Large intestine (tissue), 3 donors: ENCODE measurements at regions not wholly inside any gene's neighbourhood (a gene's known extent, or its start where the extent isn't known, plus 50 kb on each side); places are given as distances from the start of the nearest gene placed in this dataset.

Source experiments
- DNase-seq, 2 donors: peaks; one replicate each; pipeline versions ENCODE4 v3.0.0 to v3.0.0-alpha.2; 2013
- H3K27ac ChIP-seq: one replicate; pipeline ENCODE4 v1.5.1; 2013; ENCODE audit warnings: low read length
- H3K27me3 ChIP-seq: 2 replicates; pipeline ENCODE4 v1.6.1; 2013; ENCODE audit warnings: low read length; ENCODE audit not compliant: control insufficient read depth, insufficient read depth
- H3K36me3 ChIP-seq: 2 replicates; pipeline ENCODE4 v1.6.1; 2013; ENCODE audit warnings: low read length; ENCODE audit not compliant: control insufficient read depth, insufficient read depth
- H3K4me1 ChIP-seq: one replicate; pipeline ENCODE4 v1.6.1; 2013; ENCODE audit warnings: low read length; ENCODE audit not compliant: control insufficient read depth, insufficient read depth
- H3K4me3 ChIP-seq: one replicate; pipeline ENCODE4 v1.5.1; 2013; ENCODE audit warnings: low read length
- H3K9me3 ChIP-seq: one replicate; pipeline ENCODE4 v1.6.1; 2013; ENCODE audit warnings: mild to moderate bottlenecking, low read depth, low read length, moderate library complexity; ENCODE audit not compliant: control insufficient read depth
- WGBS: methylation state at CpG from one replicate; pipeline ENCODE4 v1.1.5; 2013; ENCODE audit warnings: low lambda C conversion rate; ENCODE audit not compliant: insufficient coverage; 5-methylcytosine and 5-hydroxymethylcytosine counted together

GRCh38 chr13:21871382-21871781 is 200.5 kb downstream of the FGF9 start:
- H3K4me3 ChIP-seq = no peak overlapping the region
- peak overlapping the region; percentile 67 for H3K27ac ChIP-seq
- H3K9me3 ChIP-seq = no peaks in the 10 kb centered on the region
- H3K36me3 ChIP-seq = no peaks in the 10 kb centered on the region
- H3K27me3 ChIP-seq = no peaks in the 10 kb centered on the region
- WGBS = no CpG with 5 or more reads among the region's 7 CpGs
- peaks cover 15% of the 10 kb centered on the region for H3K4me1 ChIP-seq
- DNase-seq = peak; percentile 61 to 81

- Histone ChIP-seq H3K4me3 (no peak overlapping the region), H3K27ac (peak overlapping the region; percentile 67), H3K4me1 (peaks cover 15% of the 10 kb centered on the region), H3K9me3 (no peaks in the 10 kb centered on the region), H3K36me3 (no peaks in the 10 kb centered on the region), H3K27me3 (no peaks in the 10 kb centered on the region)
- DNase-seq = peak in 1 of 2 donors; percentile 26
- 100% methylated on average over 2 of the region's 5 CpGs for WGBS
Measured at GRCh38 chr13:21871919-21872318, 201.0 kb downstream of the FGF9 start.

GRCh38 chr13:21872795-21873194 is 201.9 kb downstream of the FGF9 start:
- Histone ChIP-seq H3K27me3 (no peaks in the 10 kb centered on the region), H3K9me3 (no peaks in the 10 kb centered on the region), H3K36me3 (no peaks in the 10 kb centered on the region), H3K27ac (no peak overlapping the region), H3K4me1 (peaks cover 15% of the 10 kb centered on the region), H3K4me3 (no peak overlapping the region)
- DNase-seq = no peak
- WGBS = no CpG with 5 or more reads among the region's 5 CpGs

GRCh38 chr13:21875116-21875515 is 204.2 kb downstream of the FGF9 start:
- Histone ChIP-seq H3K36me3 (no peaks in the 10 kb centered on the region), H3K27me3 (no peaks in the 10 kb centered on the region), H3K27ac (no peak overlapping the region), H3K4me3 (no peak overlapping the region), H3K4me1 (peaks cover 15% of the 10 kb centered on the region), H3K9me3 (no peaks in the 10 kb centered on the region)
- 0% methylated on average over 1 of the region's 9 CpGs for WGBS
- no peak for DNase-seq

GRCh38 chr13:21879263-21879914 is 208.5 kb downstream of the FGF9 start:
- no peaks in the 10 kb centered on the region for H3K36me3 ChIP-seq
- no CpG with 5 or more reads among the region's 8 CpGs for WGBS
- H3K27ac ChIP-seq = no peak overlapping the region
- no peaks in the 10 kb centered on the region for H3K27me3 ChIP-seq
- no peak overlapping the region for H3K4me3 ChIP-seq
- DNase-seq = peak in 1 of 2 donors; percentile 42
- peaks cover 3% of the 10 kb centered on the region for H3K4me1 ChIP-seq
- H3K9me3 ChIP-seq = no peaks in the 10 kb centered on the region

- H3K27me3 ChIP-seq = no peaks in the 10 kb centered on the region
- no peaks in the 10 kb centered on the region for H3K4me1 ChIP-seq
- WGBS = no CpG with 5 or more reads among the region's 9 CpGs
- no peak overlapping the region for H3K4me3 ChIP-seq
- H3K36me3 ChIP-seq = no peaks in the 10 kb centered on the region
- H3K9me3 ChIP-seq = no peaks in the 10 kb centered on the region
- H3K27ac ChIP-seq = no peak overlapping the region
- no peak for DNase-seq
Measured at GRCh38 chr13:21882766-21883165, 211.9 kb downstream of the FGF9 start.

- WGBS = no CpG with 5 or more reads among the region's 1 CpG
- Histone ChIP-seq H3K36me3 (no peaks in the 10 kb centered on the region), H3K4me1 (no peaks in the 10 kb centered on the region), H3K9me3 (no peaks in the 10 kb centered on the region), H3K27me3 (no peaks in the 10 kb centered on the region), H3K4me3 (no peak overlapping the region), H3K27ac (no peak overlapping the region)
- DNase-seq = peak in 1 of 2 donors; percentile 67
Measured at GRCh38 chr13:21883713-21884112, 212.8 kb downstream of the FGF9 start.

- no peak for DNase-seq
- no peaks in the 10 kb centered on the region for H3K9me3 ChIP-seq
- no peak overlapping the region for H3K27ac ChIP-seq
- H3K27me3 ChIP-seq = no peaks in the 10 kb centered on the region
- no peak overlapping the region for H3K4me3 ChIP-seq
- 80% methylated on average over 1 of the region's 5 CpGs for WGBS
- H3K4me1 ChIP-seq = no peaks in the 10 kb centered on the region
- no peaks in the 10 kb centered on the region for H3K36me3 ChIP-seq
Measured at GRCh38 chr13:21884299-21884909, 213.5 kb downstream of the FGF9 start.

GRCh38 chr13:21884965-21885567 is 214.2 kb downstream of the FGF9 start:
- no peaks in the 10 kb centered on the region for H3K9me3 ChIP-seq
- H3K27me3 ChIP-seq = no peaks in the 10 kb centered on the region
- no peaks in the 10 kb centered on the region for H3K36me3 ChIP-seq
- no peak for DNase-seq
- no peak overlapping the region for H3K27ac ChIP-seq
- H3K4me1 ChIP-seq = no peaks in the 10 kb centered on the region
- H3K4me3 ChIP-seq = no peak overlapping the region
- no CpG with 5 or more reads among the region's 9 CpGs for WGBS

GRCh38 chr13:21885714-21886224 is 214.9 kb downstream of the FGF9 start:
- 70% methylated on average over 2 of the region's 12 CpGs for WGBS
- Histone ChIP-seq H3K4me3 (no peak overlapping the region), H3K4me1 (no peaks in the 10 kb centered on the region), H3K27me3 (no peaks in the 10 kb centered on the region), H3K27ac (no peak overlapping the region), H3K36me3 (no peaks in the 10 kb centered on the region), H3K9me3 (no peaks in the 10 kb centered on the region)
- DNase-seq = no peak
